HG02759 (cell line): ENCODE measurements at regions not wholly inside any gene's neighbourhood (a gene's known extent, or its start where the extent isn't known, plus 50 kb on each side); places are given as distances from the start of the nearest gene placed in this dataset.

Source experiments
- ATAC-seq: cut with Tn5 transposase; IDR thresholded peaks from one replicate; pipeline ENCODE4 v1.9.1; 2021; ENCODE audit warnings: mild to moderate bottlenecking, moderate library complexity; ENCODE audit not compliant: unreplicated experiment

- ATAC-seq = no peak
These were observed 553.0 kb upstream of the ZNF462 start for GRCh38 chr9:106309925-106310324.

GRCh38 chr9:106310782-106311181 is 552.2 kb upstream of the ZNF462 start:
- no peak for ATAC-seq

DNA sequence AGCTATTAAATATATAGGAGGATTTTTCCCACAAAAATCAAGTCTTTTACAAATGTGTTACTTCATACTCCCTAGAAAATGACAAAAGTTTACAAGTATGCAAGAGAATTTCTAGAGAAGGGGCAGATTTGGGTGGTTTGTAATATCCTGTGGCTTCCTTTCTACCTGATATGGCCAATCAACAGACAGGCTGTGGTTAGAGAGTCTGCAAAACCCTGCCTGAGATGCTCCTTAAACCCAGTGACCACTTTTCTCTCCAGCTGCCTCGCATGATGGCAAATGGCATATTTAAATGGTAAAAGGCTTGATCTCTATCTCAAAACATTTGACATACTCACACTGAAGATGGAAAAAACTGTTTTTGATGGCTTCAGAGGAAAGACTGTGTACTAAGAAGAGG is 550.1 kb upstream of the ZNF462 start:
- no peak for ATAC-seq

DNA sequence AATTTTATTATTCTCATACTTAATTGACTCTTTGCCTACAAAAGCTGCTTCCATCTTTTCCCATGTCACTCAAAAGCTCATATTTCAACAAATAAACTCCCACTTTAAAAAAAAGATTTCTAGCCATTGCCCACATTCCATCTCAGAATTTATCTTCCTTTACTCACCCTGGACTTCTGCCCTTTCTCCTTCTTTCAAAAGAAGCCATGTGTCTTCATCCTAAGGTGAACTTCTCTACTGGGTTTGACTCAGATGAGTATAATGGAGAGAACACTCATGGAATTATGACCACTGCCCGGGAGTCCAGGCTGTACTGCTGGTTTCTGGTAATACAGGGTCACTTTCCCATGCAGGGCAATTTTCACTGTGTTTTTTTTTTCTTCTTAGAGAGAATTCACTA is 548.5 kb upstream of the ZNF462 start:
- no peak for ATAC-seq

DNA sequence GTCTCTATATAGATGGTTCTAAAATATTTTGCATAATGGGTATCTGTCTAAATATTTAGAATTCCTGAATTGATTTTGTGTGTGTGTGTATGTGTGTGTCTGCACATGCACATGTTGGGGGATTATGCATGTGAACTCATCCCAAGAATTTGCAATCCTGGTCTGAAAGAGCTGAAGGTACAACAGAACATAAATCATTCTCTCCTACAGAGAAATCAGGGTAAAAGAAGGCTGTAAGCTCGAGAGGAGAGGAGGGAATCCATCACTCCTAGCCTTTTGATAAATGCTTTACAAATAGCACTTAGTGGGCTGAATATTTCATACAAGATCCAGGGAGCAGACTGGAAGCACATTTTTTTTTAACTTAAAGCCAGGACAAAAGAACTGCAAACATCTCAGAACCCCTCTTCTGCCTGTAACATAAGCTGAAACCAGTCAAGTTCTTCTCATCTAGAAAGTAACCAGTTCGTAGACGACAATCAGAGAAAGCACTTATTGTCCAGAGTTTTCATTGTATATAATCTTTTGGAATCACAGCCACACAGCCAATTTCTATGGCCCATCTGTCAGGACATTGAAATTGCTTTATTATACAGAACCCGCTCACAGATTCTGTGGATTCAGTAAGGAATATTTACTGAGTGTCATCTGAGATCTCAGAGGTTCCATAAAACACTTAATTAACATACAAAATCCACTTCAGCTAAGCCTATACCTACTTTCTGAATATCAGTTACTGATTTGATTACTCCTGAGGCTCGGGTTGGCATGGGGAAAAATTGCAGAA is 541.4 kb upstream of the ZNF462 start:
- ATAC-seq = no peak

- no peak for ATAC-seq
These were observed 540.2 kb upstream of the ZNF462 start for GRCh38 chr9:106322706-106323245.

DNA sequence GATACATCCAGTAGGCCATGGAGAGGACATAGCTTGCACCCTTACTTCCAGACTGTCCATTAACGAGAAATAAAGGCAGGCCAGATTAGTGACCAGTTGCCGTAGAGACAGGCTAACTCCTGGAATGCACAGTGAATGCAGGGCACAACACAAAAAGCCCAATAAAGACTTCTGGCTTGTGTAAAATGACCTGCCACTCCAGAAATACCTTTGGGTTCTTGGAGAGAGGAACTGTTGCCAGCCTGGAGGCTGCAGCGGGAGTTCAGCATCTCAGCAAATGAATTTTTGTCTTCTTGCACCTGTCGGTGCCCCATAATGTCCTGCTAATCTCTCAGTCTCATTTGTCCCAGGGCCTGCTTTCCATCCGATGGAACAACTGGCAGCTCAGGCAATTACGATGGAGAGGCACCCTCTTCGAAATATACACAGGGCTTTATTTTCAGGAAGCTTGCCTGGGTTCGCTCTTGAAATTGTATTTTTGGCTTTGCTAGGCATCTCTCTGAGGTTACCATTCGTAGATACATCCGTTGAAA is 538.8 kb upstream of the ZNF462 start:
- no peak for ATAC-seq

DNA sequence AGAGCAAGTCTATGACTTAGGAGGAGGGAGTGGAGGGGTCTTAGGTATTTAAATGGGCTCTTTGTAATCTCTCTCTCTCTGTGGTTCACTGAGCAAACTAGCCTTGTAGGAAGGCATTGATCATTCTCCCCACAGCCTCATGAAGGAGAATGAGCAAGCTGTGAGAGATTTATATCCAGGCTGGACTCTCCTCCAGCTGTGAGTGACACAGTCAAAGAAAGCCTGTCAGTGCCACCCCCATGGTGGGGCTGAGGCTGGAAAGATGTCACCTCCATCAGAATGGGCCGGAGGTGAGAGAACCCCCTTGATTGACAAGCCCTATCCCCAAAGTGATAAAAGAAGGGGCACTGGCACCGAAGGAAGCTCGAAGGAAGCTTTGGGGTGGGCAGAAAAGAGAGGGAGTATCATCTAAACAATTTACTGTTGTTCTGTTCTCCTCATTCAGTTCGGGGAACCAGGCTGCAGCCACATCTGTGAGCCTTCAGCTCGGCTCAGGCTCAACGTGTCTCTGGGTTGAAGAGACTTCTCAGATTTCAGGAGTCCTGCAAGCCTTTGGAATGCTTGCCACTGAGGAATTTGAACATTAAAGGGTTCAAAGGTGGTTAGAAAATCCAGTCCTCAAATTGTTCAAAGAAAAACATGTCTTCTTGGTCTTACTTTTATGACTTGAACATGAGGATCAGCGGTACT is 538.2 kb upstream of the ZNF462 start:
- ATAC-seq = no peak

DNA sequence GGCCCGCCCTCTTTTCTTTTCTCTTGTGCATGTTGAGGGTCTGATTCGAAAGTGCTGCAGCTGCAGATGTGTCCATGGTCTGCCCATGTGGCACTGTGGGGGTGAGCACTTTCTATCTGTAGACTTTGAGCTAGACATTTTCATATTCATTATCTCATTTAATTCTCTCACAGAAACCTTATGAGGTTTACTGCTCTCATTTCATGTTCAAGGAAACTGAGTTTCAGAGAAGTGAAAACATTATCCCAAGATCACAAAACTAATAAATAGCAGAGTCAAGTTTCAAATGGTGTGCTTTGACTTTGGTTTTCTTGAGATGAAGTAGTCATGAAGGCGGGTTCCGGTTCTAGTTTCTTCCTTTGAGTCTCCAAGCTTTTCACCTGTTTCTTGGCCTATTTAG is 536.5 kb upstream of the ZNF462 start:
- ATAC-seq = no peak

DNA sequence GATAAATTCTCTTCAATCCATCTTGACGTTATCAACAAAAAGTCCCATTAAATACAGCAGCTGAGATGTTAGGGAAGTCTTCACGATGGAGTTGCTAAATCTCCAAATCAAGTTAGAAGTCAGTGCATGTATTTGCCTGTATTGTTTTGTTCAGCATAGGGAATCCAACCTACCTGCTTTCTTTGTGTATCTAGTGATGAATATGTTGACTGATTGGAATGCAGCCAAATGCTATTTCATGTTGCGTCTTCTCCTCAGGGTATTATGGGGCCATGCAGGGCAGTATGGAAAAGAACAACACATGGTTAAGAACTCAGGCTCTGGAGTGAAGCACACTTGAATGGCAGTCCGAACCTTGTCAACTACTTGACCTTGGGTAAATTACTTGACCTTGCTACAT is 529.5 kb upstream of the ZNF462 start:
- no peak for ATAC-seq

DNA sequence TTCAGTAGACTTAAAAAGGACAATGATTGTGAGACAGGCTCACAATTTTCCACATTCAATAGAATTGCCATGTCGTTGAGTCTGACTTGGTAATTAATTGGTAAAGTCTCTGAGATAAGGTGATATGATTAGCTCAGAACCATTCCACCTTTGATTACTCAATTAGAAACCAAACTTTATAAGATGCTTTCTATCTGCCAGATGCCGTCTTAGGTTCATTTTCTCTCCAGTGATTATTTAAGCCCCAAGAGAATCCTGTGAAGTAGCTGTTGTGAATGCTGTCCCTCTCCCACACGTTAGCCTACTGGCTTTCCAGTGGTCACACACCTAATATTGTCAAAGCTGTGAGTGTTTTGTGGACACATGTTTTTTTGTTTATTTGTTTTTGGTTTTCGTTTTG is 528.9 kb upstream of the ZNF462 start:
- no peak for ATAC-seq

DNA sequence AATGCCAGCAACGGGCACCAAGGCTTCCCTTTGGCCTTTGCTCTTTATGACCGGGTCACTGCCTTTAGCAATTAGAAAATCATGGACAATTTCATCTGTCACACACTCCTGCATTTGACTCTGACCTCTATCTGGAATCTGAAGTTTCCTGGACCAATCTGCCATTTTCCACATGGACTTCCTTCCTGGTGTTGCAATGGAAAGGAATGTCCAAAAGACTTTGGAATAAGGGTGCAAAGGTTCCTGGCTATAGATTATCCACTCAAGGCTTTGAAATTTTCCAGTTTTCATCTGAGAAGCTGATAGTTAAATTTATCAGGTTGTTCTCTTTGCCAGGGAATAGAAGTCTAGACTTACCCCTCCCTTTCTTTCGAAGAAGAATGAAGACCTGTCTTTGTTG is 523.1 kb upstream of the ZNF462 start:
- ATAC-seq = no peak

- no peak for ATAC-seq
These were observed 512.2 kb upstream of the ZNF462 start for GRCh38 chr9:106350777-106351176.

- ATAC-seq = no peak
These were observed 506.0 kb upstream of the ZNF462 start for GRCh38 chr9:106356924-106357323.

GRCh38 chr9:106358331-106358730 is 504.6 kb upstream of the ZNF462 start:
- no peak for ATAC-seq

DNA sequence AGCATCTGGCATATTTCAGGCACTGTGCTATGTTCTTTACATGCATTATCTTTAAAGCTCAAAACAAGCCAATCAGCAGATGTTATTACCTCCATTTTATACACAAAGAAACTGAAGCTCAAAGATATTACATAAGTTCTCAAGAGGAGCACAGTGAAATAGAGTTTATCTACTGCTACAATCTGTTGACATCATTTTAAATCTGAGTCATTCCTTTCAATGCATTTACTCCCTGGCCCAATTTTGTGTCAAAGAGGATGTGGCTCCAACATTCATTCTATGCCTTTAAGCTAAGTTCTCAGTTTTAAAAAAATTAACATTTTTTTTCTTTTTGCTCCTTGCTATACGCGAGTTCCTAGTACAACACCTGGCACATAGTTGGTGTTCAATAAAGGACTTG is 486.3 kb upstream of the ZNF462 start:
- ATAC-seq = no peak

DNA sequence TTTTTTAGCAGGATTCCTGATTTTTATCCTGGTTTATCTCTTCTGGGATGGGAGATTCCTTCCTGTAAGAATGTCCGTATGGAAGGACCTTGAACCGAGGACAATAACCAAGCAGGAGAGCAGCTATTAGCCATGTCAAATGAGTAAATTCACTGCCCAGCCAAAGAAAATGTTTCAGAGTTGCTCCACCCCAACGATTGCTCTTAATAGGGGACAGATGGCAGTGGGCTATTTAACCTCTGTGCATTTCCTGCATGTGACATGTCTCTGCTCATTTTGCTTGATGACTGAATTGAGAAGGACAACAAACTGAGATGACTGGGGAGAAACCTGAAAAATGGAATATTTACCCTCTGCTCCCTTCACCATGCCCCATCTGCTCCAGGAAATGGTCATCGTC is 479.9 kb upstream of the ZNF462 start:
- no peak for ATAC-seq

DNA sequence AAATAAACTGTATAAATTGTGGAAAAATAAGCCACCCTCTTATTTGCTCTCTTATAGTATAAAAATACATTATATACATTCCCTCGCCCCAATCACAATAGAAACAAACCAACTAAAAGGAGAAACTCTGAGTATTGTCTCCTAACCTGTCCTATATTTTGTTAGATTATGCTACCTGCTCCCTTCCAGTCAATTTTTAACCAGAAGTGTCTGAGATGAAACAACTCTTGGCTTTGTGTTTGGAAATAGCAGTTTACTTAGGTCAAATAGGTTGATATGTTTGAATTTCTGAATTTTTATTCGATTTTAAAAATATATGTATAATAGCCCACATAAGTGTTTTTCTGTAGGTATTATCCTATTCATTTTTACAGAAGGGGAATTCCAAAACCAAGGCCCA is 475.0 kb upstream of the ZNF462 start:
- no peak for ATAC-seq

GRCh38 chr9:106393226-106393625 is 469.7 kb upstream of the ZNF462 start:
- ATAC-seq = no peak

DNA sequence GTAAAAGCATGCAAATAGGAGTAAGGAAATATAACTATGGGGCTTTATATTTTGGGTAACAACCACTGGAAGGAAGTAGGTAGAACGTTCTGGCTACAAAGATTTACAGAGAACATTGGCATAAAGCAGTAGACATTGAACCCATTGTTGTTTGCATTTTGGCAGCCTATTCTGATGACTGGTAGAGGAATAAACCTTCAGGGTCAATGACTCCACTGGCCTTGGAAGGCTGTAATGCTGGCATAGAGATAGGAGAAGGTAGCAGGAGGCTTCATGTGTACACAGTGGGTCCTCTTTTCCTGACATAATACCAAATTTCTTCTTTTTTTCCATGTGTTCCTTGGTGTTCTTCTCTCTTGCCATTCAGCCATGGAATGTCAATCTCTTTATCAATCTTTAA is 462.8 kb upstream of the ZNF462 start:
- no peak for ATAC-seq

DNA sequence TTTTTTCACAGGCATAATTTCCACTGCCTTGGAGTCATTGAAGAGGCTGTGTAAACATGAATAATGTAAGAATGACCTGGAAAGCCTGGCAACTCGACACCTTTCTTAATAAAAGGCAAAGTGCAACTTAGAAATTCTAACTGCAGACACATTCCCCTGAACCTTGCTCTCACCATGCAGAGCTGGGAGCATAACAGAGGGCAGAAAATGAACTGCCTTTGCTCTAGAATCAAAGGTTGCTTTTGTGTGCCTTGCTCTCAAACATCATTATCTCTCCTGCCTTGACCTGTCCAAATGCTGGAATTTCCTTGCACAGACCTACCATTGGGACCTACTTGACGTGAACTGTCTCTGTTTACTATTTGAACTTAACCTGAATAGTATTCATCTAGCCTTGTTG is 462.0 kb upstream of the ZNF462 start:
- no peak for ATAC-seq

- no peak for ATAC-seq
These were observed 459.9 kb upstream of the ZNF462 start for GRCh38 chr9:106403081-106403480.
